DOHH2 (cell line): ENCODE measurements at regions not wholly inside any gene's neighbourhood (a gene's known extent, or its start where the extent isn't known, plus 50 kb on each side); places are given as distances from the start of the nearest gene placed in this dataset.

ENCODE experiments used
- H3F3A ChIP-seq: fragments of 200-600 bp; sonication (generic), shearing (Covaris generic); 2 replicates; pipeline ENCODE4 v1.6.0; 2016; ENCODE audit warnings: antibody characterized with exemption, mild to moderate bottlenecking; ENCODE audit not compliant: control insufficient read depth, insufficient read depth
- H3K27ac ChIP-seq: fragments of 200-600 bp; sonication (generic); 2 replicates; pipeline ENCODE4 v1.5.1; 2014; ENCODE audit warnings: low read depth, mild to moderate bottlenecking, low read length, moderate library complexity
- H3K27me3 ChIP-seq: fragments of 200-600 bp; sonication (generic); 2 replicates; pipeline ENCODE4 v1.6.1; 2014; ENCODE audit warnings: mild to moderate bottlenecking, low read length, mixed read lengths; ENCODE audit not compliant: control insufficient read depth
- H3K36me3 ChIP-seq: fragments of 200-600 bp; sonication (generic); 2 replicates; pipeline ENCODE4 v1.6.1; 2014; ENCODE audit warnings: mild to moderate bottlenecking, low read length, moderate library complexity, mixed read lengths; ENCODE audit not compliant: control insufficient read depth
- H3K4me1 ChIP-seq: fragments of 200-600 bp; sonication (generic); 2 replicates; pipeline ENCODE4 v1.6.1; 2014; ENCODE audit warnings: mild to moderate bottlenecking, low read length, mixed read lengths; ENCODE audit not compliant: control insufficient read depth
- H3K4me2 ChIP-seq: fragments of 200-600 bp; sonication (generic); 2 replicates; pipeline ENCODE4 v1.6.0; 2014; ENCODE audit warnings: mild to moderate bottlenecking, low read length, moderate library complexity
- H3K4me3 ChIP-seq: fragments of 200-600 bp; sonication (generic); 2 replicates; pipeline ENCODE4 v1.5.1; 2014; ENCODE audit warnings: mild to moderate bottlenecking, low read length, mixed read lengths
- H3K79me2 ChIP-seq: fragments of 200-600 bp; sonication (generic); 2 replicates; pipeline ENCODE4 v1.6.1; 2014; ENCODE audit warnings: mild to moderate bottlenecking, low read length, mixed read lengths; ENCODE audit not compliant: control insufficient read depth
- H3K9me2 ChIP-seq: fragments of 200-600 bp; sonication (generic); replicated peaks from 2 replicates; pipeline ENCODE4 v1.6.1; 2014; ENCODE audit warnings: mild to moderate bottlenecking, low read length, mixed read lengths; ENCODE audit not compliant: control insufficient read depth
- H3K9me3 ChIP-seq: fragments of 200-600 bp; sonication (generic); 2 replicates; pipeline ENCODE4 v1.6.1; 2014; ENCODE audit warnings: antibody characterized with exemption, low read length, mixed read lengths; ENCODE audit not compliant: control insufficient read depth, insufficient read depth
- H4K20me1 ChIP-seq: fragments of 200-600 bp; sonication (generic); 2 replicates; pipeline ENCODE4 v1.6.0; 2014; ENCODE audit warnings: low read depth, mild to moderate bottlenecking, antibody characterized with exemption, low read length, moderate library complexity; ENCODE audit not compliant: control insufficient read depth, insufficient read depth
- EZH2phosphoT487 ChIP-seq: fragments of 200-600 bp; sonication (generic); IDR thresholded peaks from 2 replicates; pipeline ENCODE4 v1.6.1; 2017; ENCODE audit warnings: borderline replicate concordance, mild to moderate bottlenecking, antibody characterized with exemption, low read length, moderate library complexity, mixed read lengths
- TF ChIP-seq, protein P1 (sequence below): fragments of 200-600 bp; sonication (generic); IDR thresholded peaks from one replicate; pipeline ENCODE4 v1.5.1; 2014; ENCODE audit warnings: antibody characterized with exemption, mild to moderate bottlenecking, low read depth, low read length; ENCODE audit not compliant: poor library complexity, severe bottlenecking

DNA sequence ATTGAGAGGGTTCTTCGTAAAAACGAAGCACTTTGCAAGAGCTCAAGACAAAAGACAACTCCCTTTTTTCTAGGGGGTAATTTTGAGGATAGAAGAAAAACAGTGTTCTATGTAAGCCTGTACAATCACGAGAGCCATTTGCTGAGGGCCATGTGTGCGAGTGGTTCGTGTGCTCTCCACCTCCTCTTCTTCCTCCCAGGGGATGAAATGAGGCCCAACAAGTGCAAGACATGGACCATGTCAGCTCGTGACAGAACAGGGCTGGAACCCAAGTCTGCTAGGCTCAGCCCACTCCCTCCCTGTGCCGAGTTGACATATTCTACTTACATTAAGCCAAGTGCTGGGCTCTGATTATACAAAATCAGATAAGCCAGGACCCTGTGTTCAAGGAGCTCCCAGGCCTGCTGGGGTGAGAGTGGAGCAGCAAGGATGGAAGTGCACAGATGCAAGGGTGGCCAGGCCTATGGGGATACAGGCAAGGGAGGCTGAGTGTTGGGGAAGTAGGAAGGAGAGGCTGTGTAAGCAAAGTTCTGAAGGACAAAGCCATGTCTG is 97.9 kb upstream of the MSX2 start:
- no peaks in the 10 kb centered on the region for H3K79me2 ChIP-seq
- H4K20me1 ChIP-seq: no peaks in the 10 kb centered on the region
- H3K36me3 ChIP-seq: no peaks in the 10 kb centered on the region
- no peaks in the 10 kb centered on the region for H3K4me1 ChIP-seq
- no peak overlapping the region for H3K4me3 ChIP-seq
- H3K27ac ChIP-seq: no peak overlapping the region
- H3K27me3 ChIP-seq: no peaks in the 10 kb centered on the region
- no peaks in the 10 kb centered on the region for H3K9me2 ChIP-seq
- H3F3A ChIP-seq: no peaks in the 10 kb centered on the region
- H3K4me2 ChIP-seq: no peak overlapping the region
- no peaks in the 10 kb centered on the region for H3K9me3 ChIP-seq
- TF ChIP-seq, protein P1, sequence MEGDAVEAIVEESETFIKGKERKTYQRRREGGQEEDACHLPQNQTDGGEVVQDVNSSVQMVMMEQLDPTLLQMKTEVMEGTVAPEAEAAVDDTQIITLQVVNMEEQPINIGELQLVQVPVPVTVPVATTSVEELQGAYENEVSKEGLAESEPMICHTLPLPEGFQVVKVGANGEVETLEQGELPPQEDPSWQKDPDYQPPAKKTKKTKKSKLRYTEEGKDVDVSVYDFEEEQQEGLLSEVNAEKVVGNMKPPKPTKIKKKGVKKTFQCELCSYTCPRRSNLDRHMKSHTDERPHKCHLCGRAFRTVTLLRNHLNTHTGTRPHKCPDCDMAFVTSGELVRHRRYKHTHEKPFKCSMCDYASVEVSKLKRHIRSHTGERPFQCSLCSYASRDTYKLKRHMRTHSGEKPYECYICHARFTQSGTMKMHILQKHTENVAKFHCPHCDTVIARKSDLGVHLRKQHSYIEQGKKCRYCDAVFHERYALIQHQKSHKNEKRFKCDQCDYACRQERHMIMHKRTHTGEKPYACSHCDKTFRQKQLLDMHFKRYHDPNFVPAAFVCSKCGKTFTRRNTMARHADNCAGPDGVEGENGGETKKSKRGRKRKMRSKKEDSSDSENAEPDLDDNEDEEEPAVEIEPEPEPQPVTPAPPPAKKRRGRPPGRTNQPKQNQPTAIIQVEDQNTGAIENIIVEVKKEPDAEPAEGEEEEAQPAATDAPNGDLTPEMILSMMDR: no peak
- no peak for TF ChIP-seq EZH2phosphoT487

DNA sequence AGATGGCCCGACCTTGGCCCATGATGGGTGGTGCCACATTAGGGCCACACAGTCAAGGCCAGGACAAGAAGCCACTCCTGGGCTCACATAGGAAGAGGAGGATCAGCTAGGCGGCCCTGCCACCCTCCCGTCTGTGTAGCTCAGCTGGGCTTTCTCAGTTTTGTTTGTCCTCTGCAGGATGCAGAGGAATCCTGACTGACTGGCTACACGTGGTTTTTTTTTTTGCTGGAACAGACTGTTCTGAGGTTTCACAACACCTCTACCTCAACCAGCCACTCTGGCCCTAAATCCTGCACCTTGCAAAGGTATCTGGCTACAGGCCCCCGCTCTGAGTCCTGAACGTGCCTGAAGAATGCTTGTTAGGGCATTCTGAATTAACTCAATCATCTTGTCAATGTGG is 88.3 kb upstream of the MSX2 start:
- H4K20me1 ChIP-seq: no peaks in the 10 kb centered on the region
- no peaks in the 10 kb centered on the region for H3K9me2 ChIP-seq
- H3K79me2 ChIP-seq: no peaks in the 10 kb centered on the region
- H3K27ac ChIP-seq: no peak overlapping the region
- no peaks in the 10 kb centered on the region for H3K4me1 ChIP-seq
- H3K9me3 ChIP-seq: no peaks in the 10 kb centered on the region
- H3K27me3 ChIP-seq: no peaks in the 10 kb centered on the region
- no peak overlapping the region for H3K4me3 ChIP-seq
- H3F3A ChIP-seq: no peaks in the 10 kb centered on the region
- no peak overlapping the region for H3K4me2 ChIP-seq
- no peak for TF ChIP-seq EZH2phosphoT487
- TF ChIP-seq, protein P1: no peak
- no peaks in the 10 kb centered on the region for H3K36me3 ChIP-seq

DNA sequence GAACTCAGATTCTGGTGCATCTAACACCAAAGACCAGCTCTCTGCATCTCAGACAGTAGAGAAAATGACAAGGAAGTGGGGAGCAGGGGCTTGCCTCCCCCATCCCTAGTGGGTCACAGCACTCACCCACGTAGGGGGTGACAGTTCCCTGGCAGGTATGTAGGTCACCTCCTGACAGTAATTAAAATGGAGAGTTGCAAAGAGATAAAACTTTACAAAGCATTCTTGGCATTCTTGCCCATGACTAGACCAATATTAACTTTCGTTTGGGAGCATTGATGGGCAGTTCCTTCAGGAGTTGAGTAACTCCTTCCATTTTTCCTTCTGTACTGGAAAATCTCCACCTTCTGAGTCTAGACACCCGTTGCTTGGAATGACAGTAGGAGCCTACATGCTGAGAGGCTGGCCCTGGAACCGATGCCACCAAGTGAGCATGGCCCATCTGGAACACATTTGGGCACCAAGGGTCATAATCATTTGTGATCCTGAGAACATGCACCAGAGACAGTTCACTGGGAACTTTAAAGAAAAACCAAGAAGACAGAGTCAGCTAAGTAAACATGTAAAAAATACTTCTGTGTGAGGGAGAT is 81.5 kb upstream of the MSX2 start:
- no peak for TF ChIP-seq EZH2phosphoT487
- TF ChIP-seq, protein P1: no peak
- Histone ChIP-seq H3K36me3 (no peaks in the 10 kb centered on the region), H3K9me3 (no peaks in the 10 kb centered on the region), H3K79me2 (no peaks in the 10 kb centered on the region), H3F3A (no peaks in the 10 kb centered on the region), H3K27me3 (no peaks in the 10 kb centered on the region), H3K4me1 (no peaks in the 10 kb centered on the region), H3K9me2 (no peaks in the 10 kb centered on the region), H4K20me1 (no peaks in the 10 kb centered on the region), H3K27ac (no peak overlapping the region), H3K4me2 (no peak overlapping the region), H3K4me3 (no peak overlapping the region)
